ENCODE measurements at regions not wholly inside any gene's neighbourhood (a gene's known extent, or its start where the extent isn't known, plus 50 kb on each side); places are given as distances from the start of the nearest gene placed in this dataset.

- no peak for TF ChIP-seq CTCF (IDR thresholded peaks at IDR 0.05; ENCODE audit: borderline replicate concordance, insufficient read depth, low read depth, low read length)
- no peak overlapping the region for H3K4me3 ChIP-seq (ENCODE audit: low read depth, low read length)
Measured at GRCh38 chr1:233543338-233544255, 70.3 kb upstream of the KCNK1 start.

- TF ChIP-seq CTCF (IDR thresholded peaks at IDR 0.05; ENCODE audit: borderline replicate concordance, insufficient read depth, low read depth, low read length), result no peak
- H3K4me3 ChIP-seq (ENCODE audit: low read depth, low read length), result no peak overlapping the region
Measured at GRCh38 chr1:233544304-233544703, 69.6 kb upstream of the KCNK1 start.

GRCh38 chr1:233547726-233548125 is 66.2 kb upstream of the KCNK1 start:
- TF ChIP-seq CTCF (IDR thresholded peaks at IDR 0.05; ENCODE audit: borderline replicate concordance, insufficient read depth, low read depth, low read length), result no peak
- no peak overlapping the region for H3K4me3 ChIP-seq (ENCODE audit: low read depth, low read length)

GRCh38 chr1:233549404-233549803 is 64.5 kb upstream of the KCNK1 start:
- H3K4me3 ChIP-seq (ENCODE audit: low read depth, low read length), result no peak overlapping the region
- no peak for TF ChIP-seq CTCF (IDR thresholded peaks at IDR 0.05; ENCODE audit: borderline replicate concordance, insufficient read depth, low read depth, low read length)

GRCh38 chr1:233549917-233550316 is 64.0 kb upstream of the KCNK1 start:
- no peak overlapping the region for H3K4me3 ChIP-seq (ENCODE audit: low read depth, low read length)
- no peak for TF ChIP-seq CTCF (IDR thresholded peaks at IDR 0.05; ENCODE audit: borderline replicate concordance, insufficient read depth, low read depth, low read length)

- no peak overlapping the region for H3K4me3 ChIP-seq (ENCODE audit: low read depth, low read length)
- no peak for TF ChIP-seq CTCF (IDR thresholded peaks at IDR 0.05; ENCODE audit: borderline replicate concordance, insufficient read depth, low read depth, low read length)
Measured at GRCh38 chr1:233554037-233554436, 59.9 kb upstream of the KCNK1 start.
